ENCODE measurements at regions not wholly inside any gene's neighbourhood (a gene's known extent, or its start where the extent isn't known, plus 50 kb on each side); places are given as distances from the start of the nearest gene placed in this dataset.

DNA sequence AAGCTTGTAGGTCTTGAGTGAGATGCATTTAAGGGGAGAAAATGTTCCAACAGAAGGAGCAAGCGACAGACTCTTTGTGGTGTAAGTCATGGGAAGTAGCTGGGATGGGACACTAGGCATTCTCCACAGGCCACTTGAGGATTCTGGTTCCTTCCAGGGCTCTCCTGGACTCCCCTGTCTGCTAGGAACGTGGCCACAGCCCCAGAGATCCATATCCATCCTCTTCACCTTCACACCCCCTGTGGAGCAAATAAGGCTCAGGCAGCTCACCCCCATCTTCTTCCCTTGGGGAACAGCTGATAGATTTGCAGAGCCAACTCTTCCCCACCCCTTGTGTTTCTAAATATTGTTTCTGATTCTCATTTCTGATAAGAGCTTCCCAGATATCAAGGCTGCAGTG lies 482.6 kb upstream of the MKI67 start:
- TF ChIP-seq, protein P1, sequence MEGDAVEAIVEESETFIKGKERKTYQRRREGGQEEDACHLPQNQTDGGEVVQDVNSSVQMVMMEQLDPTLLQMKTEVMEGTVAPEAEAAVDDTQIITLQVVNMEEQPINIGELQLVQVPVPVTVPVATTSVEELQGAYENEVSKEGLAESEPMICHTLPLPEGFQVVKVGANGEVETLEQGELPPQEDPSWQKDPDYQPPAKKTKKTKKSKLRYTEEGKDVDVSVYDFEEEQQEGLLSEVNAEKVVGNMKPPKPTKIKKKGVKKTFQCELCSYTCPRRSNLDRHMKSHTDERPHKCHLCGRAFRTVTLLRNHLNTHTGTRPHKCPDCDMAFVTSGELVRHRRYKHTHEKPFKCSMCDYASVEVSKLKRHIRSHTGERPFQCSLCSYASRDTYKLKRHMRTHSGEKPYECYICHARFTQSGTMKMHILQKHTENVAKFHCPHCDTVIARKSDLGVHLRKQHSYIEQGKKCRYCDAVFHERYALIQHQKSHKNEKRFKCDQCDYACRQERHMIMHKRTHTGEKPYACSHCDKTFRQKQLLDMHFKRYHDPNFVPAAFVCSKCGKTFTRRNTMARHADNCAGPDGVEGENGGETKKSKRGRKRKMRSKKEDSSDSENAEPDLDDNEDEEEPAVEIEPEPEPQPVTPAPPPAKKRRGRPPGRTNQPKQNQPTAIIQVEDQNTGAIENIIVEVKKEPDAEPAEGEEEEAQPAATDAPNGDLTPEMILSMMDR (IDR thresholded peaks at IDR 0.05; ENCODE audit: low read depth, low read length, poor library complexity, severe bottlenecking): no peak
- no peak for TF ChIP-seq EZH2phosphoT487 (IDR thresholded peaks at IDR 0.05; ENCODE audit: borderline replicate concordance, low read length)

Data from DOHH2 (cell line).